HG03558 (cell line): ENCODE measurements at regions not wholly inside any gene's neighbourhood (a gene's known extent, or its start where the extent isn't known, plus 50 kb on each side); places are given as distances from the start of the nearest gene placed in this dataset.
"Not testable (repeated sequence)": the region's sequence is repeated elsewhere in the genome, so short reads cannot be mapped to it uniquely, and the experiment has no call there.

Source experiments
- ATAC-seq: cut with Tn5 transposase; IDR thresholded peaks from one replicate; pipeline ENCODE4 v1.9.1; 2021; ENCODE audit warnings: moderate number of reproducible peaks; ENCODE audit not compliant: unreplicated experiment; ENCODE audit errors: extremely low read depth

GRCh38 chr3:31300456-31301443 lies 232.0 kb upstream of the STT3B start:
- ATAC-seq = no peak

GRCh38 chr3:31302343-31302742 lies 230.4 kb upstream of the STT3B start:
- no peak for ATAC-seq

GRCh38 chr3:31305340-31305739 lies 227.4 kb upstream of the STT3B start:
- ATAC-seq = no peak

- ATAC-seq = no peak
Measured at GRCh38 chr3:31307131-31307785, 225.5 kb upstream of the STT3B start.

- ATAC-seq = no peak
Measured at GRCh38 chr3:31311559-31311958, 221.2 kb upstream of the STT3B start.

- ATAC-seq = no peak
Measured at GRCh38 chr3:31312400-31312799, 220.3 kb upstream of the STT3B start.

GRCh38 chr3:31314258-31314657 lies 218.5 kb upstream of the STT3B start:
- ATAC-seq = no peak

- no peak for ATAC-seq
Measured at GRCh38 chr3:31319332-31319731, 213.4 kb upstream of the STT3B start.

GRCh38 chr3:31321620-31322019 lies 211.1 kb upstream of the STT3B start:
- no peak for ATAC-seq

GRCh38 chr3:31322460-31322859 lies 210.3 kb upstream of the STT3B start:
- no peak for ATAC-seq

GRCh38 chr3:31327826-31328357 lies 204.8 kb upstream of the STT3B start:
- ATAC-seq = not testable (repeated sequence)

GRCh38 chr3:31331278-31331677 lies 201.4 kb upstream of the STT3B start:
- ATAC-seq = no peak

GRCh38 chr3:31341130-31341529 lies 191.6 kb upstream of the STT3B start:
- ATAC-seq = no peak

- no peak for ATAC-seq
Measured at GRCh38 chr3:31343075-31343474, 189.7 kb upstream of the STT3B start.

- no peak for ATAC-seq
Measured at GRCh38 chr3:31345581-31345980, 187.1 kb upstream of the STT3B start.

- no peak for ATAC-seq
Measured at GRCh38 chr3:31346542-31346979, 186.2 kb upstream of the STT3B start.

- ATAC-seq = no peak
Measured at GRCh38 chr3:31349001-31349748, 183.6 kb upstream of the STT3B start.

- ATAC-seq = no peak
Measured at GRCh38 chr3:31350307-31350706, 182.4 kb upstream of the STT3B start.

GRCh38 chr3:31352331-31352730 lies 180.4 kb upstream of the STT3B start:
- no peak for ATAC-seq

GRCh38 chr3:31353166-31353565 lies 179.6 kb upstream of the STT3B start:
- no peak for ATAC-seq
